Stimulated activated CD8-positive, alpha-beta memory T cell treated with anti-CD3 and anti-CD28 coated beads, Interleukin-4, amount 100 ng/mL, for 4 hours (primary cell): ENCODE measurements at regions not wholly inside any gene's neighbourhood (a gene's known extent, or its start where the extent isn't known, plus 50 kb on each side); places are given as distances from the start of the nearest gene placed in this dataset.
"Not testable (repeated sequence)": the region's sequence is repeated elsewhere in the genome, so short reads cannot be mapped to it uniquely, and the experiment has no call there.

Experiments
- DNase-seq, 2 donors: peaks; one replicate each; pipeline ENCODE4 v3.0.0-alpha.2; 2020; ENCODE audit warnings: low read depth in 2 of 2, low spot score in 1 of 2

GRCh38 chr5:39670955-39671354, 246.2 kb upstream of the DAB2 start:
- DNase-seq: no peak

GRCh38 chr5:39670391-39670790, 245.6 kb upstream of the DAB2 start:
- DNase-seq: no peak

- DNase-seq: no peak
Measured at GRCh38 chr5:39668980-39669379, 244.2 kb upstream of the DAB2 start.

GRCh38 chr5:39665328-39665727, 240.5 kb upstream of the DAB2 start:
- no peak for DNase-seq

- DNase-seq: no peak
Measured at GRCh38 chr5:39662945-39663344, 238.2 kb upstream of the DAB2 start.

DNA sequence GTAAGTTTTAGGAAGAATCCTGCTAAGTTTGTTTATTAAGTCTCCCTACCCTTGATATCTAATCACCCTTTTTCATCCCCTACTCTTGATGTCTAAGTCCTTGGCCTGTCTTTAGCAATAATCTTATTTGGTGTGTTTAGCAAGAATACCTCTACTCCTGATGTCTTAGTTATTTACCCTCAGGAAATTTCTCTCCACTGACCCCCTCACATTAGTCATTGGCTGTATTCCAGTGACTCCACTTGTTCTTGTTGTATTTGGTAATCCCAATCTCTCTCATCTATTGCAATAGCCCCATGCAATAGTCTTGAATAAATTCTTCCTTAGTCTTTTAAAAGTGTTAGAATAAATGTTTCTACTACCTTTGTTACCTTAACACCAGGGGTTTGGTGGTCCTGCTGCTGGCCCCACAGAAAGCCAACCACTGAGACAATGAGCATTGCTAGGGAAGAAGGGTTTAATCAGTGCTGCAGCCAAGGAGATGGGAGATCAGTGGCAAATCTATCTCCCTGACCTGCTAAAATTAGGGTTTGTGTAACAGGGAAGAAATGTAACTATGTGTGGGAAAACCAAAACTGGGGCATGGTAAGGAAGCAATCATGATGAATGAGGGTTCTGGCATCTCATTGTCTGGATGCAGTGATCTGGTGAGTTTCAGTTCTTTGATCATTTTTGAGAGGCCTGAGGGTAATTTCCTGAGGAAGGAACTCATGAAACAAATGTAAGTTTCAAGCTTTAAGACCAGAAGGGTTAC, 236.4 kb upstream of the DAB2 start:
- no peak for DNase-seq

DNA sequence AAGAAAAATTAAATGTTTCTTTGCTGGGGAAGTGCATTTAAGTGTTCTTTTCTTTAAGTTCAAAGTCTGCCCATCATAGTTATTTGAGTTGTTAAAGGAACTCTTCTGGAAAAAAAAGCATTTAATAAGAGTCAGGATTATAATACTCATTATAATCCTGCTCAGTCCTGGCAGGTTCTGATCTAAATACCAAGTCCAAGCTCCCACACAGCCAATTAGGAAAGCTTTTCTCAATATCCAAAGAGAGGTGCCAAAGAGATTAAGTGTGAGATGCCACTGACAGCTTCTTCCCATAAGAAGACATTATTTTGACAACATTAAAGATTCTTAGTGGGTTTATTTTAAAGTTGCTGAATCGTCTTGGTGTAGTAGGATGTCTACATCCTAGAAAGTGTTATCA, 235.2 kb upstream of the DAB2 start:
- DNase-seq: no peak

DNA sequence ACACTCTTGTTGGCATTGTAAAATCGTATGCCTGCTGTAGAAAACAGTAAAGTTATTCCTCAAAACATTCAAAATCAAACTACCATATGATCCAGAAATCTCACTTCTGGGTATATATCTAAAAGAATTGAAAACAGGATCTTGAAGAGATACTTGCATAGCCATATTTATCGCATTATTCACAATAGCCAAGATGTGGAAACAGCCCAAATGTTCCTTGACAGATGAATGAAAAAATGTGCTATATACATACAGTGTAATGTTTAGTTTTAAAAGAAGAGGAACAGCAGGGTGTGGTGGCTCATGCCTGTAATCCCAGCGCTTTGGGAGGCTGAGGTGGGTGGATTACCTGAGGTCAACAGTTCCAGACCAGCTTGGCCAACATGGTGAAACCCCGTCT, 234.1 kb upstream of the DAB2 start:
- DNase-seq: no peak

- DNase-seq: no peak
Measured at GRCh38 chr5:39657943-39658342, 233.2 kb upstream of the DAB2 start.

DNA sequence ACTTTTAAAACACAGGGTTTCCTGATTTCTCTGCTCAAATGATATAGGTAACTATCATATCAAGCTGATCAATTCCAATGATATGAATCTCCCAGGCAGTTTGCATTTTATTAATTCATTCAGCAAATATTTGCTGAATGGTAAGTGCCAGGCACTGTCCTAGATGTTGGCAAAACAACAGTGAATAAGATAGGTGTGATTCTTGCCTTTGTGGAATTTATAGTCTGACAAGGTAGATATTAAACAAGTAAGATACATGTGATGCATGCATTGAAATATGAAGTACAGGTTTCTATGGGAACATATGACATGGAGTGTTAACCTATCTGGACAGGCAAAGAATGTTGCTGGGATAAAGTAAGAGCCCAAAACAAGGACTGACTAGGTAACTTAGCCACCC, 231.8 kb upstream of the DAB2 start:
- no peak for DNase-seq

DNA sequence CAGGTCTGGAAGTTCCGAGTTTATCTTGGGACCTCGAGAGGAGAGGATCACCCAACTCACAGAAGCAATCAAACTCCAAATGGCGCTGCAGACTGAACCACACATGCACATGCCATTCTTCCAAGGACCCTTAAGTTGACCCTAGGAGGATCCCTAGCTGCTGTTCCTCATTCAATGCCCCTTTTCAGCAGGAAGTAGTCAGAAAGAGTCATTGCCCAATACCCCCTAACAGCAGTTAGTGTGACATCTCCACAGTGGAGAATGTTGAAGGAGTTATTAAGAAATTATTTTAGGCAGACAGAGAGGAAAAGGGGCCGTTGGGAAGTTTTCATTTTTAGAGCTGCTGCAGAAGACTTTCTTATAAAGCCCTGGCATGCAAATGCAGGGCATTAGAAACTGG, 229.9 kb upstream of the DAB2 start:
- no peak for DNase-seq

DNA sequence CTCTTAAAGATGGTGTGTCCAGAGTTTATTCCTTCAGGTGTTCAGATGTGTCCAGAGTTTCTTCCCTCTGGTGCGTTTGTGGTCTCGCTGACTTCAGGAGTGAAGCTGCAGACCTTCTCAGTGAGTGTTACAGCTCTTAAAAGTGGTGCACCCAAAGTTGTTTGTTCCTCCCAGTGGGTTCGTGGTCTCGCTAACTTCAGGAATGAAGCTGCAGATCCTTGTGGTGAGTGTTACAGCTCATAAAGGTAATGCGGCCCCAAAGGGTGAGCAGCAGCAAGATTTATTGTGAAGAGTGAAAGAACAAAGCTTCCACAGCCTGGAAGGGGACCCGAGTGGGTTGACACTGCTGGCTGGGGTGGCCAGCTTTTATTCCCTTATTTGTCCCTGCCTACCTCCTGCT, 227.7 kb upstream of the DAB2 start:
- not testable (repeated sequence) for DNase-seq

DNA sequence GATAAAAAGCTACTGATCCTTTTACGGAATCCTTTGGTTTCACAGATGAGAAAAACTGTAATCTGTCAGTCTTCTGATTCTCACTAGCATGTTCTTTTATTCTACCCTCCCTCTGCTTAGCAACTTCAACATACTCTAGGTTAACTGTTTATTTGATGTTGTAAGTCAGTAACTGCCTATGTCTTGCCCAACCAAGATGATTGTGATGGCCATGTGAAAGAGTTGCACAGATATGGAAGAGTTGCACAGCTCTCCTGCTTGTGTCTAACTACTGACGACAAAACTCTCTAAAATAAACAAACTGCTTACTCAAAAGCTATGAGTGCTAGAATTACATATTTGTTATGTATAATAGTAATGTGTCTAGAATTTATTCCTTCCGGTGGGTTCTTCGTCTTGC, 227.3 kb upstream of the DAB2 start:
- no peak for DNase-seq

DNA sequence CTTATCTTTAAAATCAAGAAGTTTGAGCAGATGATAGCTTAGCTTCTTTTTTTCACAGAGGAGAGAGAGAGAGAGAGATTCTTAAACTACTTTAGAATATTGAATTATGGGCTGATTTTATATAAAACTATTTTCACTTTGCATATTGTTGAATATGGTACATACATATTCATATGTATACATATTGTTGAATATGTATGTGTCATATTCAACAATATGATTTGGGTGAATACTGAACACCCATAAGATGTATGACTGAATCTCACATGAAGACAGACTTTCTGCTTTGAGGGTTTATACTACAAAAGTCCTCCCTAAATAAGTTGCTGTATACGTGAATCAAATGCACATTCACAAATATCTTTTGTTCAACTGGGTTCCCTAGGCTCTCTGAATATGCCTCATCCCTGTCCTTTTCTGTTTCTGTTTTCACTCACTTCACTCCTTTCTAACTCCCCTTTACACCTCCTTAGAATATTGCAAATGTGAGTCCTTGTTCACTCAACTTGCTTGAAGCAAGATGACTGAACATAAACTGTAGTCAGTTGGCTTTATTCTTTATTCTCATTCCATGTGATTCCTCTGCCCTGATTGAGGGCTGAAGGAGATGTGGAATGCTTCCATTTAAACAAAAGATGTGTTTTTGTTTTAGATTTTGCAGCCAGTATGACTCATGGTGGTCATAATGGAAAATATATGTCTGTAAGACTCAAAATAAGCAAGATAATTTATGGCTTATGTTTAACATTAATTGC, 225.4 kb upstream of the DAB2 start:
- no peak for DNase-seq

DNA sequence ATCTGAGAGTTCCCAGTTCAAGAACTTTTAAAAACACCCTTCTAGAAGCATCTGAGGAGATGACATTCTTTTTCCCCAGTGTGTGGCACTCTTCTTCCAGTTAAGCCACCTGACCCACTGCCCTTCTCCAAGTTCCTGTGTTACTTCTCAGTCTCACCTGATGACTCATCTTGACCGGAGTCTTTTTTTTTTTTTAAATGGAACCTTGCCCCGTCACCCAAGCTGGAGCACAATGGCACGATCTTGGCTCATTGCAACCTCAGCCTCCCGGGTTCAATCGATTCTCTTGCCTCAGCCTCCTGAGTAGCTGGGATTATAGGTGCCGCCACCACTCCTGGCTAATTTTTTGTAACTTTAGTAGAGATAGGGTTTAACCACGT, 224.1 kb upstream of the DAB2 start:
- no peak for DNase-seq

GRCh38 chr5:39648085-39648847, 223.5 kb upstream of the DAB2 start:
- DNase-seq: no peak

GRCh38 chr5:39640552-39640951, 215.8 kb upstream of the DAB2 start:
- DNase-seq: no peak

- DNase-seq: no peak
Measured at GRCh38 chr5:39639618-39640089, 214.9 kb upstream of the DAB2 start.

GRCh38 chr5:39638813-39639212, 214.0 kb upstream of the DAB2 start:
- DNase-seq: no peak

GRCh38 chr5:39633057-39633456, 208.3 kb upstream of the DAB2 start:
- DNase-seq: no peak

GRCh38 chr5:39631958-39632357, 207.2 kb upstream of the DAB2 start:
- no peak for DNase-seq

GRCh38 chr5:39629946-39630345, 205.2 kb upstream of the DAB2 start:
- no peak for DNase-seq
